ENCODE measurements at regions not wholly inside any gene's neighbourhood (a gene's known extent, or its start where the extent isn't known, plus 50 kb on each side); places are given as distances from the start of the nearest gene placed in this dataset.
A peak's percentile ranks its signal among the peaks of the same experiment; 100 is the strongest.
"Not testable (repeated sequence)": the region's sequence is repeated elsewhere in the genome, so short reads cannot be mapped to it uniquely, and the experiment has no call there.

GRCh38 chr2:192539306-192539705, 344.6 kb upstream of the TMEFF2 start:
- ATAC-seq: no peak
- H3K36me3 ChIP-seq: no peaks in the 10 kb centered on the region
- intact Hi-C loops (cut with DNase I): no loop called here
- H3K27ac ChIP-seq: no peak overlapping the region
- TF ChIP-seq, protein P1, sequence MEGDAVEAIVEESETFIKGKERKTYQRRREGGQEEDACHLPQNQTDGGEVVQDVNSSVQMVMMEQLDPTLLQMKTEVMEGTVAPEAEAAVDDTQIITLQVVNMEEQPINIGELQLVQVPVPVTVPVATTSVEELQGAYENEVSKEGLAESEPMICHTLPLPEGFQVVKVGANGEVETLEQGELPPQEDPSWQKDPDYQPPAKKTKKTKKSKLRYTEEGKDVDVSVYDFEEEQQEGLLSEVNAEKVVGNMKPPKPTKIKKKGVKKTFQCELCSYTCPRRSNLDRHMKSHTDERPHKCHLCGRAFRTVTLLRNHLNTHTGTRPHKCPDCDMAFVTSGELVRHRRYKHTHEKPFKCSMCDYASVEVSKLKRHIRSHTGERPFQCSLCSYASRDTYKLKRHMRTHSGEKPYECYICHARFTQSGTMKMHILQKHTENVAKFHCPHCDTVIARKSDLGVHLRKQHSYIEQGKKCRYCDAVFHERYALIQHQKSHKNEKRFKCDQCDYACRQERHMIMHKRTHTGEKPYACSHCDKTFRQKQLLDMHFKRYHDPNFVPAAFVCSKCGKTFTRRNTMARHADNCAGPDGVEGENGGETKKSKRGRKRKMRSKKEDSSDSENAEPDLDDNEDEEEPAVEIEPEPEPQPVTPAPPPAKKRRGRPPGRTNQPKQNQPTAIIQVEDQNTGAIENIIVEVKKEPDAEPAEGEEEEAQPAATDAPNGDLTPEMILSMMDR (IDR thresholded peaks at IDR 0.05): no peak
- no peak for FAIRE-seq
- H3K27me3 ChIP-seq: no peaks in the 10 kb centered on the region
- DNase-seq: no peak
- no peaks in the 10 kb centered on the region for H3K9me3 ChIP-seq
- 59 to 71% methylated on average over 5 of the region's 5 CpGs for WGBS, 2 donors
- H3K4me3 ChIP-seq: no peak overlapping the region
- peaks cover 0 to 8% (median 0%) of the 10 kb centered on the region in 3 donors for H3K4me1 ChIP-seq

- WGBS, 2 donors: 54 to 60% methylated on average over 2 of the region's 2 CpGs
- intact Hi-C loops (cut with DNase I): no loop called here
- FAIRE-seq: no peak
Observed at GRCh38 chr2:192536922-192537624, 342.3 kb upstream of the TMEFF2 start.

GRCh38 chr2:192535956-192536921, 341.5 kb upstream of the TMEFF2 start:
- DNase-seq (no peak), ATAC-seq (no peak), FAIRE-seq (peak; percentile 75)
- Histone ChIP-seq H3K27ac (no peak overlapping the region), H3K4me3 (no peak overlapping the region), H3K36me3 (no peaks in the 10 kb centered on the region), H3K9me3 (no peaks in the 10 kb centered on the region), H3K27me3 (no peaks in the 10 kb centered on the region), H3K4me1 (peaks cover 0 to 8% (median 0%) of the 10 kb centered on the region in 3 donors)
- intact Hi-C loops (cut with DNase I): no loop called here
- 33 to 46% methylated on average over 3 of the region's 3 CpGs for WGBS, 2 donors
- TF ChIP-seq, protein P1 (IDR thresholded peaks at IDR 0.05): no peak

More at GRCh38 chr2:192536922-192537624, 342.3 kb upstream of the TMEFF2 start:
- Histone ChIP-seq H3K4me1 (peaks cover 0 to 8% (median 0%) of the 10 kb centered on the region in 3 donors), H3K9me3 (no peaks in the 10 kb centered on the region), H3K4me3 (no peak overlapping the region), H3K36me3 (no peaks in the 10 kb centered on the region), H3K27ac (no peak overlapping the region), H3K27me3 (no peaks in the 10 kb centered on the region)
- TF ChIP-seq, protein P1 (IDR thresholded peaks at IDR 0.05): no peak
- DNase-seq (no peak), ATAC-seq (no peak)

GRCh38 chr2:192534072-192534471, 339.3 kb upstream of the TMEFF2 start:
- Histone ChIP-seq H3K36me3 (no peaks in the 10 kb centered on the region), H3K4me3 (no peak overlapping the region), H3K27me3 (no peaks in the 10 kb centered on the region), H3K27ac (no peak overlapping the region), H3K4me1 (peaks cover 0 to 8% (median 0%) of the 10 kb centered on the region in 3 donors), H3K9me3 (no peaks in the 10 kb centered on the region)
- TF ChIP-seq, protein P1 (IDR thresholded peaks at IDR 0.05): no peak
- WGBS, 2 donors: 79 to 84% methylated on average over 3 of the region's 3 CpGs
- FAIRE-seq (no peak), DNase-seq (no peak), ATAC-seq (no peak)
- intact Hi-C loops (cut with DNase I): no loop called here

DNA sequence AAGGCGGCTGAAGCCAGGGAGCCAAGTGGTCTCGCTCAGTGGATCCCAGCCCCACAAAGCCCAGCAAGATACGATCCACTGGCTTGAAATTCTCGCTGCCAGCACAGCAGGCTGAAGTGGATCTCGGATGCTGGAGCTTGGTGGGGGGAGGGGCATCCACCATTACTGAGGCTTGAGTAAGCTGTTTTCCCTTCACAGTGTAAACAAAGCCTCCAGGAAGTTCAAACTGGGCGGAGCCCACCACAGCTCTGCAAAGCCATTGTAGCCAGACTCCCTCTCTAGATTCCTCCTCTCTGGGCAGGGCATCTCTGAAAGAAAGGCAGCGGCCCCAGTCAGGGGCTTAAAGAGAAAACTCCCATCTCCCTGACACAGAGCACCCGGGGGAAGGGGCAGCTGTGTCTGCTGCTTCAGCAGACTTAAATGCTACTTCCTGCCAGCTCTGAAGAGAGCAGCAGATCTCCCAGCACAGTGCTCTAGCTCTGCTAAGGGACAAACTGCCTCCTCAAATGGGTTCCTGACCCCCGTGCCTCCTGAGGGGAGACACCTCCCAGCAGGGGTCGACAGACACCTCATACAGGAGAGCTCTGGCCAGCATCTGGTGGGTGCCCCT, 330.0 kb upstream of the TMEFF2 start:
- intact Hi-C loops (cut with DNase I); ATAC-seq; H3K9me3 ChIP-seq; H3K36me3 ChIP-seq; H3K4me1 ChIP-seq; H3K27me3 ChIP-seq; H3K4me3 ChIP-seq; H3K27ac ChIP-seq; FAIRE-seq: not testable (repeated sequence)
- peak in 1 of 6 donors; percentile 24 for DNase-seq
- WGBS, 2 donors: 71 to 78% methylated on average over 10 of the region's 10 CpGs

GRCh38 chr2:192524214-192524613, 329.5 kb upstream of the TMEFF2 start:
- H3K36me3 ChIP-seq; intact Hi-C loops (cut with DNase I); ATAC-seq; H3K4me3 ChIP-seq; FAIRE-seq; H3K9me3 ChIP-seq; H3K27ac ChIP-seq; H3K27me3 ChIP-seq; DNase-seq; H3K4me1 ChIP-seq: not testable (repeated sequence)
- 62 to 63% methylated on average over 3 of the region's 3 CpGs for whole genome bisulfite sequencing, 2 donors
